ENCODE measurements at regions not wholly inside any gene's neighbourhood (a gene's known extent, or its start where the extent isn't known, plus 50 kb on each side); places are given as distances from the start of the nearest gene placed in this dataset.
"Not testable (repeated sequence)": the region's sequence is repeated elsewhere in the genome, so short reads cannot be mapped to it uniquely, and the experiment has no call there.

- not testable (repeated sequence) for TF ChIP-seq POLR2A (IDR thresholded peaks at IDR 0.05); CTCF (IDR thresholded peaks at IDR 0.05); POLR2AphosphoS5 (IDR thresholded peaks at IDR 0.05; ENCODE audit: insufficient read depth in 1 of 2, low read depth in 1 of 2)
These were observed 308.6 kb upstream of the B3GAT1 start for GRCh38 chr11:134720691-134721070.
